ENCODE measurements at regions not wholly inside any gene's neighbourhood (a gene's known extent, or its start where the extent isn't known, plus 50 kb on each side); places are given as distances from the start of the nearest gene placed in this dataset.

GRCh38 chr2:195498176-195498575, 158.8 kb upstream of the SLC39A10 start:
- Histone ChIP-seq H3K27me3 (no peaks in the 10 kb centered on the region), H3K4me1 (no peaks in the 10 kb centered on the region), H3K9me3 (no peaks in the 10 kb centered on the region), H3K4me3 (no peak overlapping the region), H3K27ac (no peak overlapping the region), H3K36me3 (no peaks in the 10 kb centered on the region)
- TF ChIP-seq CTCF (IDR thresholded peaks at IDR 0.05), result peak in 1 of 2 donors; percentile 20
- TF ChIP-seq POLR2AphosphoS5 (IDR thresholded peaks at IDR 0.05), result no peak
- no peak for DNase-seq (ENCODE audit: low spot score in 2 of 2)

GRCh38 chr2:195496991-195497390, 160.0 kb upstream of the SLC39A10 start:
- no peaks in the 10 kb centered on the region for H3K36me3 ChIP-seq
- 82% methylated on average over 2 of the region's 2 CpGs for WGBS
- no peak for TF ChIP-seq POLR2AphosphoS5 (IDR thresholded peaks at IDR 0.05)
- no peak for TF ChIP-seq EP300 (IDR thresholded peaks at IDR 0.05)
- no peak for TF ChIP-seq CTCF (IDR thresholded peaks at IDR 0.05)
- no peak for TF ChIP-seq POLR2A (IDR thresholded peaks at IDR 0.05)
- no peak overlapping the region for H3K4me3 ChIP-seq
- H3K27ac ChIP-seq, result no peak overlapping the region
- no peaks in the 10 kb centered on the region for H3K27me3 ChIP-seq
- no peaks in the 10 kb centered on the region for H3K4me1 ChIP-seq
- H3K9me3 ChIP-seq, result no peaks in the 10 kb centered on the region
- DNase-seq (ENCODE audit: low spot score in 2 of 2), result no peak

DNA sequence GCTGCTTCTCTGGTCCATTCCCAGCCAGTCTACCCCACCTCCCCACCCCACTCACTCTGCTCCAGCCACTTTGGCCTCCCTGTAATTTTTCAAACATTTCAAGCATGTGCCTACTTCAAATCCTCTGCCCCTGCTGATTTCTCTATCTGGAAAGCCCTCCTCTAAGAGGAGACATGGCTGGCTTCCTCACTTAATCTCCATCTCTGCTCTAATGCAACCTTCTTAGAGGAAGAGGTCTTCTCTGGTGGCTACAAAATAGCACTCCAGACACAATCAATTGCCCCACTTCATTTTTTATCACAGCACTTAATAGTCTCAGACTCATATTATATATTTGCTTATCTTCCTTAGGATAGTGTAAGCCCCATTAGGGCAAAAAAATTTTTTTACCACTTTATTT, 161.1 kb upstream of the SLC39A10 start:
- no peak overlapping the region for H3K27ac ChIP-seq
- no peak for DNase-seq (ENCODE audit: low spot score in 2 of 2)
- no peaks in the 10 kb centered on the region for H3K9me3 ChIP-seq
- H3K4me3 ChIP-seq, result no peak overlapping the region
- H3K4me1 ChIP-seq, result no peaks in the 10 kb centered on the region
- no peaks in the 10 kb centered on the region for H3K27me3 ChIP-seq
- TF ChIP-seq EP300 (IDR thresholded peaks at IDR 0.05) (no peak), POLR2AphosphoS5 (IDR thresholded peaks at IDR 0.05) (no peak), CTCF (IDR thresholded peaks at IDR 0.05) (no peak), POLR2A (IDR thresholded peaks at IDR 0.05) (no peak)
- H3K36me3 ChIP-seq, result no peaks in the 10 kb centered on the region

GRCh38 chr2:195495351-195495750, 161.7 kb upstream of the SLC39A10 start:
- no peaks in the 10 kb centered on the region for H3K4me1 ChIP-seq
- DNase-seq (ENCODE audit: low spot score in 2 of 2), result no peak
- H3K4me3 ChIP-seq, result no peak overlapping the region
- no peak overlapping the region for H3K27ac ChIP-seq
- H3K9me3 ChIP-seq, result no peaks in the 10 kb centered on the region
- 78% methylated on average over 2 of the region's 2 CpGs for WGBS
- no peak for TF ChIP-seq CTCF (IDR thresholded peaks at IDR 0.05)
- no peak for TF ChIP-seq EP300 (IDR thresholded peaks at IDR 0.05)
- TF ChIP-seq POLR2AphosphoS5 (IDR thresholded peaks at IDR 0.05), result no peak
- no peak for TF ChIP-seq POLR2A (IDR thresholded peaks at IDR 0.05)
- H3K36me3 ChIP-seq, result no peaks in the 10 kb centered on the region
- H3K27me3 ChIP-seq, result no peaks in the 10 kb centered on the region

- Histone ChIP-seq H3K4me1 (no peaks in the 10 kb centered on the region), H3K4me3 (no peak overlapping the region), H3K27ac (no peak overlapping the region), H3K9me3 (no peaks in the 10 kb centered on the region), H3K27me3 (no peaks in the 10 kb centered on the region), H3K36me3 (no peaks in the 10 kb centered on the region)
- no peak for DNase-seq (ENCODE audit: low spot score in 2 of 2)
- 69% methylated on average over 2 of the region's 2 CpGs for WGBS
- TF ChIP-seq POLR2A (IDR thresholded peaks at IDR 0.05) (no peak), CTCF (IDR thresholded peaks at IDR 0.05) (no peak), POLR2AphosphoS5 (IDR thresholded peaks at IDR 0.05) (no peak), EP300 (IDR thresholded peaks at IDR 0.05) (no peak)
These were observed 162.6 kb upstream of the SLC39A10 start for GRCh38 chr2:195494451-195494850.

Measured in suprapubic skin (tissue), 4 donors.